Testis (tissue), 2 donors: ENCODE measurements at regions not wholly inside any gene's neighbourhood (a gene's known extent, or its start where the extent isn't known, plus 50 kb on each side); places are given as distances from the start of the nearest gene placed in this dataset.

ENCODE experiments used
- DNase-seq: peaks from one replicate; pipeline ENCODE4 v3.0.0-alpha.2; 2019
- H3K27ac ChIP-seq, 2 donors: fragments of 200-600 bp; sonication (generic); one replicate each; pipeline ENCODE4 v1.5.1; 2019
- H3K27me3 ChIP-seq: fragments of 200-600 bp; sonication (generic); one replicate; pipeline ENCODE4 v1.5.1; 2019
- H3K36me3 ChIP-seq: fragments of 200-600 bp; sonication (generic); one replicate; pipeline ENCODE4 v1.5.1; 2017; ENCODE audit warnings: low read depth; ENCODE audit errors: missing control alignments
- H3K4me1 ChIP-seq: fragments of 200-600 bp; sonication (generic); one replicate; pipeline ENCODE4 v1.5.1; 2019
- H3K4me3 ChIP-seq, 2 donors: fragments of 200-600 bp; sonication (generic); one replicate each; pipeline ENCODE4 v1.5.1; 2017 to 2019
- H3K9me3 ChIP-seq: fragments of 200-600 bp; sonication (generic); one replicate; pipeline ENCODE4 v1.5.1; 2017
- CTCF ChIP-seq, 3 experiments: fragments of 450-650 bp in 2 of 3; fragments of 200-600 bp in 1 of 3; sonication (generic) in 1 of 3; IDR thresholded peaks; one replicate each; pipeline ENCODE4 v1.5.1; 2016 to 2019; ENCODE audit warnings: antibody characterized with exemption in 3 of 3, mild to moderate bottlenecking in 2 of 3, moderate library complexity in 1 of 3
- POLR2A ChIP-seq: fragments of 450-650 bp; IDR thresholded peaks from one replicate; pipeline ENCODE4 v1.6.1; 2017; ENCODE audit warnings: antibody characterized with exemption, mild to moderate bottlenecking, moderate library complexity
- WGBS, 2 donors: methylation state at CpG; one replicate each; pipeline ENCODE4 v1.1.5; 2018; 5-methylcytosine and 5-hydroxymethylcytosine counted together
- intact Hi-C: fragments of 100-400 bp; cut with DNase I; formaldehyde crosslinking; loops from one replicate; pipeline ENCODE4 v1.15.1; 2023; ENCODE audit warnings: low total_unique reads

GRCh38 chrX:117707948-117708743 lies 408.5 kb downstream of the KLHL13 start:
- Histone ChIP-seq H3K4me1 (no peaks in the 10 kb centered on the region), H3K27ac (no peak overlapping the region), H3K27me3 (no peaks in the 10 kb centered on the region), H3K36me3 (no peaks in the 10 kb centered on the region), H3K4me3 (no peak overlapping the region), H3K9me3 (no peaks in the 10 kb centered on the region)
- intact Hi-C loops, result no loop called here
- TF ChIP-seq CTCF (IDR thresholded peaks at IDR 0.05) (no peak), POLR2A (no peak)
- 92 to 93% methylated on average over 8 of the region's 8 CpGs for WGBS, 2 donors
- no peak for DNase-seq

- intact Hi-C loops, result no loop called here
- no peaks in the 10 kb centered on the region for H3K9me3 ChIP-seq
- no peak overlapping the region for H3K27ac ChIP-seq
- no peak for TF ChIP-seq POLR2A
- TF ChIP-seq CTCF (IDR thresholded peaks at IDR 0.05), result no peak
- no peaks in the 10 kb centered on the region for H3K36me3 ChIP-seq
- H3K4me3 ChIP-seq, result no peak overlapping the region
- DNase-seq, result no peak
- no peaks in the 10 kb centered on the region for H3K27me3 ChIP-seq
- no peaks in the 10 kb centered on the region for H3K4me1 ChIP-seq
Observed at GRCh38 chrX:117701050-117701449, 415.6 kb downstream of the KLHL13 start.

GRCh38 chrX:117689956-117690355 lies 426.7 kb downstream of the KLHL13 start:
- H3K4me1 ChIP-seq, result no peaks in the 10 kb centered on the region
- DNase-seq, result no peak
- no peak overlapping the region for H3K27ac ChIP-seq
- no peaks in the 10 kb centered on the region for H3K36me3 ChIP-seq
- no peak overlapping the region for H3K4me3 ChIP-seq
- 73 to 80% methylated on average over 3 of the region's 3 CpGs for WGBS, 2 donors
- H3K27me3 ChIP-seq, result no peaks in the 10 kb centered on the region
- no peaks in the 10 kb centered on the region for H3K9me3 ChIP-seq
- intact Hi-C loops, result no loop called here
- no peak for TF ChIP-seq CTCF (IDR thresholded peaks at IDR 0.05)
- no peak for TF ChIP-seq POLR2A

DNA sequence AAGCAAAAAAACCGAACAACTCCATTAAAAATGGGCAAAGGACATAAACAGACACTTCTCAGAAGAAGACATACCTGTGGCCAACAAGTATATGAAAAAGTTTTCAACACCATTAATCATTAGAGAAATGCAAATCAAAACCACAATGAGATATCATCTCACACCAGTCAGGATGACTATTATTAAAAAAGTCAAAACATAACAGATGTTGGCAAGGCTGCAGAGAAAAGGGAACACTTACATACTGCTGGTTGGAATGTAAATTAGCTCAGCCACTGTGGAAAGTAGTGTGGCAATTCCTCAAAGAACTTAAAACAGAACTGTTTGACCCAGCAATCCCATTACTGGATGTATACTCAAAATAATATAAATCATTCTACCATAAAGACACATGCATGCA lies 436.3 kb downstream of the KLHL13 start:
- Histone ChIP-seq H3K9me3 (no peaks in the 10 kb centered on the region), H3K27me3 (no peaks in the 10 kb centered on the region), H3K27ac (no peak overlapping the region), H3K4me3 (no peak overlapping the region), H3K36me3 (no peaks in the 10 kb centered on the region), H3K4me1 (no peaks in the 10 kb centered on the region)
- 82 to 100% methylated on average over 1 of the region's 1 CpG for WGBS, 2 donors
- no peak for DNase-seq
- no peak for TF ChIP-seq CTCF (IDR thresholded peaks at IDR 0.05)
- no peak for TF ChIP-seq POLR2A
- intact Hi-C loops, result no loop called here

DNA sequence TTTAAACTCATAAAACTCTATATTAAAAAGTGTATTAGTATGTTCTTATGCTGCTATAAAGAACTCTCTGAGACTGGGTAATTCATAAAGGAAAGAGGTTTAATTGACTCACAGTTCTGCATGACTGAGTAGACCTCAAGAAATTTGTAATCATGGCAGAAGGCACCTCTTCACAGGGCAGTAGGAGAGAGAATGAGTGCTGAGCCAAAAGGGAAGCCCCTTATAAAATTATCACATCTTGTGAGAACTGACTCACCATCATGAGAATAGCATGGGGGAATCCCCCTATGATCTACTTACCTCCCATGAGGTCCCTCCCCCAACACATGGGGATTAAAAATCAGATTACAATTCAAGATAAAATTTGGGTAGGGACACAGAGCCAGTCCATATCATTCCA lies 463.2 kb downstream of the KLHL13 start:
- Histone ChIP-seq H3K9me3 (no peaks in the 10 kb centered on the region), H3K4me3 (no peak overlapping the region), H3K4me1 (no peaks in the 10 kb centered on the region), H3K27ac (no peak overlapping the region), H3K36me3 (no peaks in the 10 kb centered on the region), H3K27me3 (no peaks in the 10 kb centered on the region)
- no peak for TF ChIP-seq CTCF (IDR thresholded peaks at IDR 0.05)
- TF ChIP-seq POLR2A, result no peak
- intact Hi-C loops, result no loop called here
- no peak for DNase-seq
